ENCODE measurements at regions not wholly inside any gene's neighbourhood (a gene's known extent, or its start where the extent isn't known, plus 50 kb on each side); places are given as distances from the start of the nearest gene placed in this dataset.

GRCh38 chr5:7331131-7331530, 64.8 kb upstream of the ADCY2 start:
- Histone ChIP-seq H3K9me2 (replicated peaks; ENCODE audit: control insufficient read depth, low read length) (no peaks in the 10 kb centered on the region), H3K4me2 (ENCODE audit: low read length) (no peak overlapping the region), H3K4me3 (ENCODE audit: low read length) (no peak overlapping the region), H3K79me2 (ENCODE audit: control insufficient read depth, low read length) (no peaks in the 10 kb centered on the region), H3K27me3 (ENCODE audit: control insufficient read depth, low read length) (no peaks in the 10 kb centered on the region), H4K20me1 (ENCODE audit: control insufficient read depth, insufficient read depth, low read depth, low read length) (no peaks in the 10 kb centered on the region), H3K4me1 (ENCODE audit: control insufficient read depth, low read length) (no peaks in the 10 kb centered on the region), H3K36me3 (ENCODE audit: control insufficient read depth, low read length) (no peaks in the 10 kb centered on the region), H3F3A (ENCODE audit: control insufficient read depth, insufficient read depth) (no peaks in the 10 kb centered on the region), H3K9me3 (ENCODE audit: control insufficient read depth, insufficient read depth, low read length) (no peaks in the 10 kb centered on the region), H3K27ac (ENCODE audit: low read depth, low read length) (no peak overlapping the region)
- TF ChIP-seq CTCF (IDR thresholded peaks at IDR 0.05; ENCODE audit: low read depth, low read length, poor library complexity, severe bottlenecking) (no peak), EZH2phosphoT487 (IDR thresholded peaks at IDR 0.05; ENCODE audit: borderline replicate concordance, low read length) (no peak)
